VCaP (cell line): ENCODE measurements at regions not wholly inside any gene's neighbourhood (a gene's known extent, or its start where the extent isn't known, plus 50 kb on each side); places are given as distances from the start of the nearest gene placed in this dataset.

Experiments used
- H3K27ac ChIP-seq: fragments of 450-650 bp; 2 replicates; pipeline ENCODE4 v1.5.1; 2017
- TF ChIP-seq, protein P1 (sequence below): fragments of 450-650 bp; conservative IDR thresholded peaks from 2 replicates; pipeline ENCODE4 v1.5.1; 2017; ENCODE audit warnings: mild to moderate bottlenecking, moderate library complexity

DNA sequence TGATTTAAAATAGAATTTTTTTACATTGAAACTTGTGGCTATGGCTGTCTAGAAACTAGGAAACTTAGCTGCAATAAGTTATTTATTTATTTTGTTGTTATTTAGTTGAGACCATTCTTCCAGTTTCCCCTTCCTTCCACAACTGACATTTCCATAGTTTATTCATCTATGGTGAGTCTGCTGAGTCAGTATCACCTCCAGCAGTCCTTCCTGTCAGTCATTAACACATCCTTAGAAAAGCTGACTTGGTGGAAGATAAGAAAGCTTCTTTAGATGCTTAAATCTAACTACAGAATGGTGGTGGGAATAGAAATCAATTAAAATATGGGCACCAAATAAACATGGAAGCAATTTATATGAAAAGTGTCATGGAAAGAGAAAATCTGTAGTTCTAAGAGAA is 714.0 kb downstream of the RWDD3 start:
- TF ChIP-seq, protein P1, sequence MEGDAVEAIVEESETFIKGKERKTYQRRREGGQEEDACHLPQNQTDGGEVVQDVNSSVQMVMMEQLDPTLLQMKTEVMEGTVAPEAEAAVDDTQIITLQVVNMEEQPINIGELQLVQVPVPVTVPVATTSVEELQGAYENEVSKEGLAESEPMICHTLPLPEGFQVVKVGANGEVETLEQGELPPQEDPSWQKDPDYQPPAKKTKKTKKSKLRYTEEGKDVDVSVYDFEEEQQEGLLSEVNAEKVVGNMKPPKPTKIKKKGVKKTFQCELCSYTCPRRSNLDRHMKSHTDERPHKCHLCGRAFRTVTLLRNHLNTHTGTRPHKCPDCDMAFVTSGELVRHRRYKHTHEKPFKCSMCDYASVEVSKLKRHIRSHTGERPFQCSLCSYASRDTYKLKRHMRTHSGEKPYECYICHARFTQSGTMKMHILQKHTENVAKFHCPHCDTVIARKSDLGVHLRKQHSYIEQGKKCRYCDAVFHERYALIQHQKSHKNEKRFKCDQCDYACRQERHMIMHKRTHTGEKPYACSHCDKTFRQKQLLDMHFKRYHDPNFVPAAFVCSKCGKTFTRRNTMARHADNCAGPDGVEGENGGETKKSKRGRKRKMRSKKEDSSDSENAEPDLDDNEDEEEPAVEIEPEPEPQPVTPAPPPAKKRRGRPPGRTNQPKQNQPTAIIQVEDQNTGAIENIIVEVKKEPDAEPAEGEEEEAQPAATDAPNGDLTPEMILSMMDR: no peak
- no peak overlapping the region for H3K27ac ChIP-seq

DNA sequence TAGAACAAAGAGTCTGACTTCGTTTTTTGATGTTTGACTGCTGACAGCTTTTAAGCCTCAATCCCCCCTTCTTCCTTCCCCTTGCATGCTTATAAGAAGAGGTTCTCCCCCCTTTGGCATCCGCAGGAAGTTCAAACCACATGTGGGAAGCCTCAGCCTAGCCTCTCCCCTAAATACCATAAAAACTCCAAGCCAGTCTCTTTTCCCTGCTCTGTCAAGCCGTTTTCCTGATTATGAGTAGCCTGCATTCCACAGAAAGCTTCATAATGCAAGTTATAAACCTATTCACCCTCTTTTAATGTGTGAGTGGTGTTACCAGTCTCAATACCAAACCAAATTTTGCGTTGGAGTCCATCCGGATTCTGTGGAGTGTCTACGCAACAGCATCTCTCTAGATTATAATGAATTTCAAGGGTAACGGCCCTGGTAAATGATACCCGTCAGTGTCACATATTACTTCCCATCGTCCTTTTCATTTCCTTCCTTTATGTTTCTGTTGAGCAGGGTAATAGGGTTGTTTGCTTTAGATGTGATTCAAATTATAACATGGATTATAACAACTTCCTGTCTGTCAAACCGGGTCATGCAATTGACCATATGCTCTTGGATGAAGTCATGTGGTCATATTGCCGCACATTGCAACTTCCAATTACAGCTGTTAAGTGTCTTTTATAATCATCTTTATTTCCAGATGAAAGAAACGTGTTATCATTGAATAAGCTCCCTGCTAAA is 717.5 kb downstream of the RWDD3 start:
- TF ChIP-seq, protein P1: no peak
- H3K27ac ChIP-seq: no peak overlapping the region

DNA sequence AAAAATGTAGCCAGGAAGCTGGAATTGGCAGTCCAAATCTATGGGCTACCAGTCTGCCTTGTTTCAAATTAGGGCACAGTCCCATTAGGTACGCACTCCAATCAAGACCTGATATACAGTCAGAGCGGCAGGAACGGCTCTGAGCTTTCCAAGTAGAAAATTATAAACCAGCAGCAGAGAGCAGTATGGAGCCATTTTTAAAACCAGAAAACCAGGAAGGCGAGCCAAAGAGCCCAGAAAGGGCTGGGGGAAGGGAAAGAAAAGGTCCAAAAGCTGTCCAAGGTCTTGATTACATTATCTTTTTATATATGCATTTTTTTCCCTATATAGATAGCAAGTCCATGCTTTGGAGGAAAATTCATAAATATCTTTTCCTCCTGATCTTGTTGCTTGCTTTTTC is 719.0 kb downstream of the RWDD3 start:
- no peak overlapping the region for H3K27ac ChIP-seq
- TF ChIP-seq, protein P1: peak; percentile 62

DNA sequence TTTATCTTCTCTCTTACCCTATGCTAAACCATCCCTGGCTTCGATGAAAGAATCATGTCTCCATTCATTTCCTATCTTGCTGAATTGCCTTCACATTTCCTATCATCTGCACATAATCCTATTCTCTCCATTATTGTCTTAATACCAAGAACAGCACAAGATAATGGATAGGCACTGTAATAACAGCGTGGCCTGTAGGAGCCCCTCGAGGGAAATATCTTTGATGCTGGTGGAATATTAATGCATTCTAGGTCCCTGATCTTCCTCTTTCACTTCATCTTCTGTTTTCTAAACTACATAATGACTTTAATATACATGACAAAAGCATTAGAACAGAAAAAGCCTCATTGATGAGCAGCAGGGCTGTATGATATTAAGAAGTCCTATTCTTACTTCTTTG is 720.6 kb downstream of the RWDD3 start:
- no peak overlapping the region for H3K27ac ChIP-seq
- TF ChIP-seq, protein P1: no peak

DNA sequence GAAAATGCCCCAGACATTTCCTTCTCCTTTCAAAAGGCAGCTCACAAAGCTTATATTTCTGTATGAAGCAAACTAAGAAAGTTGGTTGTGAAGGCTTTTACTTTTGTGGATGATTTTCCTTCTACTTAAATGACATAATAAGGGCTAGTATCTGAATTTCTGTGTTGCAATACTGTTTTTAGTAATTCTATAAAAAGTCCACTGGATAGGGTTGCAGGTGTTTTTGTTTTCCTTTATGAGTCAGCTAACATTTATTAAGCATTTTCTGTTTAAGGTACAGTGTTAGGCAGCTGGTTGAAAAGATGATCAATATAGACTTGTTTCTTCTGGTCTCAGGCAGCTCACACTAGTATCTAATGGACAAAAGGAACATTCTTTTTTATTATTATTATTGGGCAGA is 722.2 kb downstream of the RWDD3 start:
- TF ChIP-seq, protein P1: no peak
- H3K27ac ChIP-seq: no peak overlapping the region

DNA sequence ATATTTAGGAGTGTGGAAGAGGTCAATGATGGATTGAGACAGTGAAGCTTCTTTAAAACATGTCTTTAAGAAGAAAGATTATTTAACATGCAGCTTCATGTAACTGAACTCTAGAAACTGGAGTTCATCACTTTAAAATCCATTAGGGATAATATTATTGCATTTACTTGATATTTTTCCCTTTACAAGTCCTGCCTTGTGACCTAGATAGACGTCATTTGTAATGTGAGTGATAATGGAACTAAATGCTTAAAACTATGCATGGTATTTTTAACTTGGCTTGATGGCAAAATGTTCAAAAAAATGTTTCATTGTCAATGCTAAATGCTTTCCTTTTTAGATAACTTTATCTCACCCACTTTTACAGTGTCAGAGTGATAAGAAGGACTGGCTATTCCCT is 723.7 kb downstream of the RWDD3 start:
- TF ChIP-seq, protein P1: no peak
- H3K27ac ChIP-seq: no peak overlapping the region

DNA sequence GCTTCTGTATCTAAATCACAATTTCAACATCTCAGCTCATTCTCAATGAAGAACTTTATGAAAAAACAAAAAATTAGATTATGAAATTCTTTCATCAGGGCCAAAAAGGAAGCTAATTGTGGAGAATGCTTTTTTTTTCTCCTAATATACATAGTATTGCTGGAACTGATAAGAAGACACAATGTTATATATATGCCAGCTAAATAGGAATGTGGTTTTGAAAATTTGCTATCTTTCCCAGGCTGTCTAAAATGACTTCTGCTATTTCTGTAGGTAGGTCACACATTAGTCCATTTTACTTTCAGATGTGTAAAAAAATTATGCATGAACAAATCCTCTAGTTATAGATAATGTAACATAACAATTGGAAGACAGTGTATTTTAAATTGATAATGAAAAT is 732.9 kb downstream of the RWDD3 start:
- TF ChIP-seq, protein P1: no peak
- no peak overlapping the region for H3K27ac ChIP-seq
